Osteocyte (in vitro differentiated cells): ENCODE measurements at regions not wholly inside any gene's neighbourhood (a gene's known extent, or its start where the extent isn't known, plus 50 kb on each side); places are given as distances from the start of the nearest gene placed in this dataset.

Source experiments
- DNase-seq: peaks from one replicate; pipeline ENCODE4 v3.0.0; 2021; ENCODE audit warnings: mixed read lengths; ENCODE audit not compliant: unreplicated experiment; ENCODE audit errors: extremely low spot score
- H3K27ac Mint-ChIP-seq: one replicate; pipeline ENCODE4 v1.8.0; 2021; ENCODE audit warnings: mild to moderate bottlenecking, mixed read lengths; ENCODE audit not compliant: unreplicated experiment
- H3K27me3 Mint-ChIP-seq: one replicate; pipeline ENCODE4 v1.8.0; 2021; ENCODE audit warnings: mixed read lengths; ENCODE audit not compliant: unreplicated experiment
- H3K36me3 Mint-ChIP-seq: one replicate; pipeline ENCODE4 v1.8.0; 2021; ENCODE audit warnings: mixed read lengths; ENCODE audit not compliant: unreplicated experiment
- H3K4me1 Mint-ChIP-seq: one replicate; pipeline ENCODE4 v1.8.0; 2021; ENCODE audit warnings: mixed read lengths; ENCODE audit not compliant: unreplicated experiment
- H3K4me3 Mint-ChIP-seq: one replicate; pipeline ENCODE4 v1.8.0; 2021; ENCODE audit warnings: mild to moderate bottlenecking, moderate library complexity, mixed read lengths; ENCODE audit not compliant: unreplicated experiment
- H3K9me3 Mint-ChIP-seq: one replicate; pipeline ENCODE4 v1.8.0; 2021; ENCODE audit warnings: mixed read lengths; ENCODE audit not compliant: unreplicated experiment
- TF ChIP-seq, protein P1 (sequence below): fragments of 200-600 bp; sonication (generic); IDR thresholded peaks from 2 replicates; pipeline ENCODE4 v1.5.0; 2021; ENCODE audit warnings: antibody characterized with exemption, mild to moderate bottlenecking, moderate library complexity

DNA sequence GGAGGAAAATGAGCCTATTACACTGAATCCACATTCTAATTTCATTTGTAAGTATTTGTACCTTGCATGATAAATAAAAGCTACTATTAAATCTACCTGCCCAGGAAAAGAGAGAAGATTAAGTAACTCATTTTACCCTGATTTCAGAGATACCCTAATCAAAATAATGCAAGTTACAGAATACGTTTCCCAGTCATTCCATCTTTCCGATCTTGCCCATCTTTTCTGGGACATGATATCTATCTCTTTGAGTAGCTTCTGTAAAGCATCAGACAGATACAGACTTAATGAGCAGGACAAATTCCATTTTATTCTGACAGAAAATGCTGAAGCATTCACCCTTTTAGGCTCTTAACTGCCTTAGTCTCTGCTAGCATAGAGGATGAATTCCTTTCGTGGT, 56.6 kb downstream of the SPRY2 start:
- Mint-ChIP-seq H3K36me3 (no peaks in the 10 kb centered on the region), H3K27me3 (no peaks in the 10 kb centered on the region), H3K4me1 (peaks cover 9% of the 10 kb centered on the region), H3K27ac (no peak overlapping the region), H3K9me3 (peaks cover 4% of the 10 kb centered on the region), H3K4me3 (no peak overlapping the region)
- TF ChIP-seq, protein P1, sequence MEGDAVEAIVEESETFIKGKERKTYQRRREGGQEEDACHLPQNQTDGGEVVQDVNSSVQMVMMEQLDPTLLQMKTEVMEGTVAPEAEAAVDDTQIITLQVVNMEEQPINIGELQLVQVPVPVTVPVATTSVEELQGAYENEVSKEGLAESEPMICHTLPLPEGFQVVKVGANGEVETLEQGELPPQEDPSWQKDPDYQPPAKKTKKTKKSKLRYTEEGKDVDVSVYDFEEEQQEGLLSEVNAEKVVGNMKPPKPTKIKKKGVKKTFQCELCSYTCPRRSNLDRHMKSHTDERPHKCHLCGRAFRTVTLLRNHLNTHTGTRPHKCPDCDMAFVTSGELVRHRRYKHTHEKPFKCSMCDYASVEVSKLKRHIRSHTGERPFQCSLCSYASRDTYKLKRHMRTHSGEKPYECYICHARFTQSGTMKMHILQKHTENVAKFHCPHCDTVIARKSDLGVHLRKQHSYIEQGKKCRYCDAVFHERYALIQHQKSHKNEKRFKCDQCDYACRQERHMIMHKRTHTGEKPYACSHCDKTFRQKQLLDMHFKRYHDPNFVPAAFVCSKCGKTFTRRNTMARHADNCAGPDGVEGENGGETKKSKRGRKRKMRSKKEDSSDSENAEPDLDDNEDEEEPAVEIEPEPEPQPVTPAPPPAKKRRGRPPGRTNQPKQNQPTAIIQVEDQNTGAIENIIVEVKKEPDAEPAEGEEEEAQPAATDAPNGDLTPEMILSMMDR = no peak
- DNase-seq = no peak

DNA sequence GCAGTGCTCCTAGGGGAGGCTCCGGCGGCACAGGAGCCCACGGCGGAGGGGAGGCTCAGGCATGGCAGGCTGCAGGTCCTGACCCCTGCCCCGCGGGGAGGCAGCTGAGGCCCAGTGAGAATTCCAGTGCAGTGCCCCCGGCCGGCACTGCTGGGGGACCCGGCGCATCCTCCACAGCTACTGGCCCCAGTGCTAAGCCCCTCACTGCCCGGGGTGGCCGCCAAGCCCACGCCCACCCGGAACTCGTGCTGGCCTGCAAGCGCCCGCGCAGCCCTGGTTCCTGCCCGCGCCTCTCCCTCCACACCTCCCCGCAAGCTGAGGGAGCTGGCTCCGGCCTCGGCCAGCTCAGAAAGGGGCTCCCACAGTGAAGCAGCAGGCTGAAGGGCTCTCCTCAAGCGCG, 62.2 kb downstream of the SPRY2 start:
- no peak overlapping the region for H3K27ac Mint-ChIP-seq
- H3K4me1 Mint-ChIP-seq = peaks cover 10% of the 10 kb centered on the region

DNA sequence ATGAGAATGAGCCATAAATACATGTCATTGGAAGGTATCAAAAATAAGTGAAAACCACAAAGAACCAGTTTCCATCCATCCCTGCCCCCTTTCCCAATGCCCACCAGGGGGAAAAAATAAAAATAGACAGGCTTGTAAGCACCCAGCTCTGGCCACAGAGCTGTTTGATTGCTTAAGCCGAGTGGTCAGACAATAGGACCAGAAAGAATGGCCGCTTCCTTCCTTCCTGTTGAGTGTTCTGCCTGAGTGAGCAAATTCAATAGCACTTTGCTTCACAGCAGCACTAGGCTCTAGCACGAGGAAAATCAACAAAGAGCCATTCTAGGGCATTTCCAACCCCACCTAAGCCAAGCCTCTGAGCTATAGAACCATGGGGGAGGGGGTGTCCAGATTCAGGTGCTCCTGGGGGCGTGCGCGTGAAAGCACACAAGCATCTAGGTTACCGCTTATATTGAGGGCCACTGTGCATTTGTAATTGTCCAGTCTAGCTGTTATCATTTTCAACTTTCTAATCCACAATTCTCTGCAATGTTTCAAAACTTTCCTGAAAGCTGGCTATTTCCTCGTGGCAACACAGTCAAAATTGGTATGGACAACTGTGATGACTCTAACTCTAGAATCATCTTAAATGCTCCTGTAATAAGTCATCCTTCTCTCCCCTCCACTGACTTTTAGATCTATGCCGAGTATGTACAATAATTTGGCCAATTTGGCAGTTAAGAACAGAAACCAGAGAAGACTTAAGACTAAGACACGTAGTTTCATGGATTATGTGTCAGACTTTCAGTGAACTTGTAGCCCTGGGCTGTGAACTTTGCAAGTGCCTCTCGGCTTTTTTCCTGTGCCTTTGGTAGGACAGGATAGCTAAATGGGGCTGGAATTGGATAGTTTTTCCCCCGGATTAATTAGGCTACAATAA, 64.3 kb downstream of the SPRY2 start:
- no peaks in the 10 kb centered on the region for H3K27me3 Mint-ChIP-seq
- TF ChIP-seq, protein P1 = no peak
- H3K4me3 Mint-ChIP-seq = no peak overlapping the region
- no peak for DNase-seq
- H3K27ac Mint-ChIP-seq = no peak overlapping the region
- no peaks in the 10 kb centered on the region for H3K9me3 Mint-ChIP-seq
- H3K4me1 Mint-ChIP-seq = peaks cover 10% of the 10 kb centered on the region
- H3K36me3 Mint-ChIP-seq = peaks cover 4% of the 10 kb centered on the region

More for the DNA sequence above, 62.2 kb downstream of the SPRY2 start:
- peaks cover 3% of the 10 kb centered on the region for H3K9me3 Mint-ChIP-seq
- no peak for DNase-seq
- peaks cover 3% of the 10 kb centered on the region for H3K36me3 Mint-ChIP-seq
- TF ChIP-seq, protein P1 = no peak
- H3K27me3 Mint-ChIP-seq = no peaks in the 10 kb centered on the region
- H3K4me3 Mint-ChIP-seq = no peak overlapping the region

DNA sequence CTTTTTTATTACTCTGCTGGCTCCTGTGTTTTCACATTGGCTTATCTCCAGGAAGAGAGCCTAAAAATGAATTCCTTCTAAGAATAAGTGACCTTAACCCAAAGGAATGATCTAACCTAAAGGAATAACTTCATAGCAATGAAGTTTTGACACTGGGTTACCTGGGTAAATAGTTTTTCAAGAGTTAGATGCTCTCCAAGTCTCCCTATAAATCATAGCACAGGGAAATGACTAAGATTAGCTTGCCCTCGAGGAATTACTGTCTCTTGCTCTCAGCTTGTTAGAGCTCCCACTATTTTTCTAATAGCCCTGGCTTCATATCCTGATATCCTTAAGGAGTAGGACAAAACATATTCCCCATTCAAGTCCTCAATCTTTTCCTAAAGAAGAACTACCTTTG, 66.3 kb downstream of the SPRY2 start:
- H3K27me3 Mint-ChIP-seq = no peaks in the 10 kb centered on the region
- no peaks in the 10 kb centered on the region for H3K9me3 Mint-ChIP-seq
- peaks cover 6% of the 10 kb centered on the region for H3K36me3 Mint-ChIP-seq
- TF ChIP-seq, protein P1 = no peak
- H3K27ac Mint-ChIP-seq = no peak overlapping the region
- DNase-seq = no peak
- no peak overlapping the region for H3K4me3 Mint-ChIP-seq
- peaks cover 10% of the 10 kb centered on the region for H3K4me1 Mint-ChIP-seq

DNA sequence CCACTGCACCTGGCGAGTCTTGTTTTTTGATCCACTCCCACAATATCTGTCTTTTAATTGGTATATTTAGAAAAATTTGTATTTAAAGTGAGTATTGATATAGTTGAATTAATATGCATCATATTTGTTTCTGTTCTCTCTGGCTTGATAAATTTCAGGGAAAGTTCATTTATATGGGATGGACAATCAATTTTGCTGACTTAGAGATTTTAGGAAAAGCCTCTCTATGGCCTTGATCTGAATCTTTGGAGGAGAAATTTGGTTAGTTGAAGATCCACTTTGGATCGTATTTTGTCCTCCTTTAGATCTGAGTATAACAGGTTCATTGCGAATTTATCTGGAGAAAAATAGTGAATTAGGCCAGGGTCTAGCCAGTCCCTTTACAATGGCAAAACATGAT, 67.2 kb downstream of the SPRY2 start:
- Mint-ChIP-seq H3K4me3 (no peak overlapping the region), H3K4me1 (peaks cover 10% of the 10 kb centered on the region), H3K36me3 (peaks cover 6% of the 10 kb centered on the region), H3K9me3 (no peaks in the 10 kb centered on the region), H3K27me3 (no peaks in the 10 kb centered on the region), H3K27ac (no peak overlapping the region)
- TF ChIP-seq, protein P1 = no peak
- DNase-seq = no peak
